Vagina (tissue), 2 donors: ENCODE measurements at regions not wholly inside any gene's neighbourhood (a gene's known extent, or its start where the extent isn't known, plus 50 kb on each side); places are given as distances from the start of the nearest gene placed in this dataset.

ENCODE experiments used
- POLR2A ChIP-seq, 2 donors: fragments of 450-650 bp; IDR thresholded peaks; one replicate each; pipeline ENCODE4 v1.6.1; 2017; ENCODE audit warnings: antibody characterized with exemption in 2 of 2, mild to moderate bottlenecking in 2 of 2, moderate library complexity in 2 of 2
- TF ChIP-seq, protein P1 (sequence below), 3 experiments: fragments of 450-650 bp in 2 of 3; fragments of 200-600 bp in 1 of 3; sonication (generic) in 1 of 3; IDR thresholded peaks; one replicate each; pipeline ENCODE4 v1.5.1; 2017 to 2019; ENCODE audit warnings: antibody characterized with exemption in 3 of 3, mild to moderate bottlenecking in 2 of 3, moderate library complexity in 2 of 3

DNA sequence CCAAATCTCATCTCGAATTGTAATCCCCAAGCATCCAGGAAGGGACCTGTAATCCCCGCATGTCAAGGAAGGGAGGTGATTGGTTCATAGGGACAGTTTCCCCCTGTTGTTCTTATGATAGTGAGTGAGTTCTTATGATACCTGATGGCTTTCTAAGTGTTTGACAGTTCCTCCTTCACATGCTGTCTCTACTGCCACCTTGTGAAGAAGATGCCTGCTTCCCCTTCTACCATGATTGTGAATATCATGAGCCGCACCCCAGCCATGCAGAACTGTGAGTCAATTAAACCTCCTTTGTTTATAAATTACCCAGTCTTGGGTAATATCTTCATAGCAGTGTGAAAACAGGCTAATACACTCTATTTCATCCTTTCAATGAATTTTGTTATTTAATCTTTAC, 446.7 kb downstream of the RNF144A start:
- TF ChIP-seq, protein P1, sequence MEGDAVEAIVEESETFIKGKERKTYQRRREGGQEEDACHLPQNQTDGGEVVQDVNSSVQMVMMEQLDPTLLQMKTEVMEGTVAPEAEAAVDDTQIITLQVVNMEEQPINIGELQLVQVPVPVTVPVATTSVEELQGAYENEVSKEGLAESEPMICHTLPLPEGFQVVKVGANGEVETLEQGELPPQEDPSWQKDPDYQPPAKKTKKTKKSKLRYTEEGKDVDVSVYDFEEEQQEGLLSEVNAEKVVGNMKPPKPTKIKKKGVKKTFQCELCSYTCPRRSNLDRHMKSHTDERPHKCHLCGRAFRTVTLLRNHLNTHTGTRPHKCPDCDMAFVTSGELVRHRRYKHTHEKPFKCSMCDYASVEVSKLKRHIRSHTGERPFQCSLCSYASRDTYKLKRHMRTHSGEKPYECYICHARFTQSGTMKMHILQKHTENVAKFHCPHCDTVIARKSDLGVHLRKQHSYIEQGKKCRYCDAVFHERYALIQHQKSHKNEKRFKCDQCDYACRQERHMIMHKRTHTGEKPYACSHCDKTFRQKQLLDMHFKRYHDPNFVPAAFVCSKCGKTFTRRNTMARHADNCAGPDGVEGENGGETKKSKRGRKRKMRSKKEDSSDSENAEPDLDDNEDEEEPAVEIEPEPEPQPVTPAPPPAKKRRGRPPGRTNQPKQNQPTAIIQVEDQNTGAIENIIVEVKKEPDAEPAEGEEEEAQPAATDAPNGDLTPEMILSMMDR (IDR thresholded peaks at IDR 0.05), result no peak
- no peak for TF ChIP-seq POLR2A (IDR thresholded peaks at IDR 0.05)
